Ascending aorta (tissue), 2 donors: ENCODE measurements at regions not wholly inside any gene's neighbourhood (a gene's known extent, or its start where the extent isn't known, plus 50 kb on each side); places are given as distances from the start of the nearest gene placed in this dataset.

ENCODE experiments used
- DNase-seq, 2 donors: peaks; one replicate each; pipeline ENCODE4 v3.0.0-alpha.2; 2019; ENCODE audit warnings: low spot score in 2 of 2
- H3K27ac ChIP-seq, 2 donors: fragments of 200-600 bp; sonication (generic); one replicate each; pipeline ENCODE4 v1.5.1; 2016 to 2017; ENCODE audit warnings: mild to moderate bottlenecking in 1 of 2
- H3K27me3 ChIP-seq: fragments of 200-600 bp; sonication (generic); one replicate; pipeline ENCODE4 v1.5.1; 2017
- H3K36me3 ChIP-seq, 2 donors: fragments of 200-600 bp; sonication (generic); one replicate each; pipeline ENCODE4 v1.5.1; 2016
- H3K4me1 ChIP-seq, 2 donors: fragments of 200-600 bp; sonication (generic); one replicate each; pipeline ENCODE4 v1.5.1; 2016 to 2017; ENCODE audit warnings: mild to moderate bottlenecking in 1 of 2
- H3K4me3 ChIP-seq, 2 donors: fragments of 200-600 bp; sonication (generic); one replicate each; pipeline ENCODE4 v1.5.1; 2016 to 2017; ENCODE audit warnings: mild to moderate bottlenecking in 1 of 2
- H3K9me3 ChIP-seq, 2 donors: fragments of 200-600 bp; sonication (generic); one replicate each; pipeline ENCODE4 v1.5.1; 2016
- intact Hi-C: fragments of 100-400 bp; cut with DNase I; formaldehyde crosslinking; loops from one replicate; pipeline ENCODE4 v1.15.1; 2023
- TF ChIP-seq, protein P1 (sequence below), 3 experiments: fragments of 200-600 bp in 2 of 3; fragments of 450-650 bp in 1 of 3; sonication (generic) in 2 of 3; IDR thresholded peaks; one replicate each; pipeline ENCODE4 v1.5.1; 2016 to 2019; ENCODE audit warnings: antibody characterized with exemption in 3 of 3, mild to moderate bottlenecking in 1 of 3, moderate library complexity in 1 of 3

DNA sequence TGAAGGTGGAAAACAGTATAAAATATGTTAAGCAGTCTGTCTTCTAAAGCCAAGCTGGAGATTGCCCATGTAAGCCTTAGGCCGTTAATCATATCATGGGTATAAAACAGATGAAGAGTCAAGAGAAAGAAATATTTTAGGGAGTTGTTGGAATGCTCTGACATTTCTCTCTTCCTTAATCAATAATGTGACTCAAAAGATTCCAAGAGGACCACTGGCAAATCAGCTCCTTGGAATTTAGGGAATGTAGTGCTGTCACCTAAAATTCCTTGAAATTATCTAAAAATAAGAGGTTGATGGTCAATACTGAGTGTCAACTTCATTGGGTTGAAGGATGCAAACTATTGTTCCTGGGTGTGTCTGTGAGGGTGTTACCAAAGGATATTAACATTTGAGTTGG lies 525.9 kb downstream of the KCNA4 start:
- DNase-seq, result no peak
- Histone ChIP-seq H3K27ac (no peak overlapping the region), H3K36me3 (no peaks in the 10 kb centered on the region), H3K27me3 (no peaks in the 10 kb centered on the region), H3K4me3 (no peak overlapping the region), H3K9me3 (no peaks in the 10 kb centered on the region), H3K4me1 (no peaks in the 10 kb centered on the region)
- intact Hi-C loops, result no loop called here
- TF ChIP-seq, protein P1, sequence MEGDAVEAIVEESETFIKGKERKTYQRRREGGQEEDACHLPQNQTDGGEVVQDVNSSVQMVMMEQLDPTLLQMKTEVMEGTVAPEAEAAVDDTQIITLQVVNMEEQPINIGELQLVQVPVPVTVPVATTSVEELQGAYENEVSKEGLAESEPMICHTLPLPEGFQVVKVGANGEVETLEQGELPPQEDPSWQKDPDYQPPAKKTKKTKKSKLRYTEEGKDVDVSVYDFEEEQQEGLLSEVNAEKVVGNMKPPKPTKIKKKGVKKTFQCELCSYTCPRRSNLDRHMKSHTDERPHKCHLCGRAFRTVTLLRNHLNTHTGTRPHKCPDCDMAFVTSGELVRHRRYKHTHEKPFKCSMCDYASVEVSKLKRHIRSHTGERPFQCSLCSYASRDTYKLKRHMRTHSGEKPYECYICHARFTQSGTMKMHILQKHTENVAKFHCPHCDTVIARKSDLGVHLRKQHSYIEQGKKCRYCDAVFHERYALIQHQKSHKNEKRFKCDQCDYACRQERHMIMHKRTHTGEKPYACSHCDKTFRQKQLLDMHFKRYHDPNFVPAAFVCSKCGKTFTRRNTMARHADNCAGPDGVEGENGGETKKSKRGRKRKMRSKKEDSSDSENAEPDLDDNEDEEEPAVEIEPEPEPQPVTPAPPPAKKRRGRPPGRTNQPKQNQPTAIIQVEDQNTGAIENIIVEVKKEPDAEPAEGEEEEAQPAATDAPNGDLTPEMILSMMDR (IDR thresholded peaks at IDR 0.05), result no peak

DNA sequence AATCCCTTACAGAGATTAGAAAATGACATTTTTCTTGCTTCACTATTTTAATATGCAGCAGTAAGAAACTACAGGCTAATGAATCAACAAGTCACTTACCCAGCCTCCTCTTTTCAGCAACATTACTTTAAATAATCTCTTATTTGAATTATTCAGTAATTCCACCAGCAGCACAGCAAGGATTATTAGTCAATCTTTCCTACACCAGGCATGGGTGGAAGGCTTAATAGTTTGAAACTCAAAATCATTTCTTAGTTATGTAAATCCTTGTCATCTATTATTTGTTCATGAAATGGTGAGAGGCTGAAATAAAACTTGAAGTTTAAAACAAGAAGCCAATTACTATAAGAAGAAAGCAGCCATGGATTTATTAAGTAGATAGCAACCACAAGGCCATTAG lies 530.5 kb downstream of the KCNA4 start:
- intact Hi-C loops, result no loop called here
- no peaks in the 10 kb centered on the region for H3K4me1 ChIP-seq
- TF ChIP-seq, protein P1 (IDR thresholded peaks at IDR 0.05), result no peak

DNA sequence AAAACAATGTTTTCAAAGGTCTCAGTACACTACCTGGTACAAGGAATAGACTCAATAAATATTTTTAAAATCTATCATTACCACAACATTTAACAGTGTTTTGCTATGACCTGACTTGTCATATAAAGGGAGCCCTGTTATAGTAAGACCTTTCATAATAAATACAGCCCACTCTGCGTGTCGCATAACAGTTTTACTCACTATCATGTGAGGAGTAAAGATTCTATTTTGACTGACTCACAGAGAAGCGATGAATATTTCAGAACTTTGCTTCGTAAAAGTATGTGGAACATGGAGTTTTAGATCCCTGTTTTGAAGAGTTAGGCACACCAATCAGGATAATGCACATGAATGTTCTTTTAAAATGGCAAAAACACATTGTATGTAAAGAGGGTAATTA lies 531.2 kb downstream of the KCNA4 start:
- intact Hi-C loops, result no loop called here
- DNase-seq, result no peak

More for the DNA sequence above, 530.5 kb downstream of the KCNA4 start:
- no peaks in the 10 kb centered on the region for H3K9me3 ChIP-seq
- no peaks in the 10 kb centered on the region for H3K27me3 ChIP-seq
- H3K36me3 ChIP-seq, result no peaks in the 10 kb centered on the region
- no peak for DNase-seq
- no peak overlapping the region for H3K27ac ChIP-seq
- H3K4me3 ChIP-seq, result no peak overlapping the region

DNA sequence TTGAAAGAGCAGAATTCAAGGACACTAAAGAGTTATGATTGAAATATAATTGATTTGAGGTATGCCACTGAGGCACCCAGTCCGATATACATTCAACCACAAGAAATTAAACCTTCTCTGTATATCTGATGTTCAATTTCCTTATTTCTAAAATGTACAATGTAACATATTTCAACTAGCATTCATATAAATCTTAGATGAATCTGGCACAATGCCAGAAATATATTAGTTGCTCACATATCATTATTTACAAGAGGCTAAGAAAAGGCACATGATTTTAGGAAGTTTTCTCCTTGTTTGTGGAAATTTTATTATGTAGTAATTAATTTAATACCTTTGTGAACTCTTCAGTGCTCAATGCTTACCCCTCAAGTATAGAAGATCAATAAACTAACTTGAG lies 532.3 kb downstream of the KCNA4 start:
- TF ChIP-seq, protein P1 (IDR thresholded peaks at IDR 0.05), result no peak
- no peaks in the 10 kb centered on the region for H3K27me3 ChIP-seq
- no peak for DNase-seq
- H3K4me1 ChIP-seq, result no peaks in the 10 kb centered on the region
- no peaks in the 10 kb centered on the region for H3K9me3 ChIP-seq
- H3K27ac ChIP-seq, result no peak overlapping the region
- H3K4me3 ChIP-seq, result no peak overlapping the region
- intact Hi-C loops, result no loop called here
- H3K36me3 ChIP-seq, result no peaks in the 10 kb centered on the region

More for the DNA sequence above, 531.2 kb downstream of the KCNA4 start:
- Histone ChIP-seq H3K27me3 (no peaks in the 10 kb centered on the region), H3K27ac (no peak overlapping the region), H3K9me3 (no peaks in the 10 kb centered on the region), H3K4me1 (no peaks in the 10 kb centered on the region), H3K36me3 (no peaks in the 10 kb centered on the region), H3K4me3 (no peak overlapping the region)
- TF ChIP-seq, protein P1 (IDR thresholded peaks at IDR 0.05), result no peak

DNA sequence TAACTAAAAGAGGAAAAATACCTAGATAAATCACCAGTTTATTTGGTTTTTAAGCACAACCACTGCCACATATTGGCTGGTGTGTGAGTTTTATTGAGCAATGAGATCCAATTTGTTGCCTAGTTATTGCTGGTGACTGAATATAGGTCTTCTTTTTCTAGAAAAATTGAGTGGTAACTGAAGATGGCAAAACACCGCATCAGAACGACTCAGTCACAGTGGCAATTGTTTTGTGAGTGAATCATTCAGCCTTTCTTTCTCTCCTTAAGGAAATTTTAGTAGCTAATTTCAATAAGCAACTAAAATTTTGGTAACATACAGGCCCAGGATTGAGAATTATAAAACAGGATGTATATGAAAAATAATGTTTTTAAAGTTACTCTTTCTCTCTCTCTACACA lies 533.0 kb downstream of the KCNA4 start:
- H3K27me3 ChIP-seq, result no peaks in the 10 kb centered on the region
- H3K36me3 ChIP-seq, result no peaks in the 10 kb centered on the region
- no peak overlapping the region for H3K27ac ChIP-seq
- TF ChIP-seq, protein P1 (IDR thresholded peaks at IDR 0.05), result no peak
- no peak for DNase-seq
- no peaks in the 10 kb centered on the region for H3K9me3 ChIP-seq
- no peaks in the 10 kb centered on the region for H3K4me1 ChIP-seq
- no peak overlapping the region for H3K4me3 ChIP-seq
- intact Hi-C loops, result no loop called here

DNA sequence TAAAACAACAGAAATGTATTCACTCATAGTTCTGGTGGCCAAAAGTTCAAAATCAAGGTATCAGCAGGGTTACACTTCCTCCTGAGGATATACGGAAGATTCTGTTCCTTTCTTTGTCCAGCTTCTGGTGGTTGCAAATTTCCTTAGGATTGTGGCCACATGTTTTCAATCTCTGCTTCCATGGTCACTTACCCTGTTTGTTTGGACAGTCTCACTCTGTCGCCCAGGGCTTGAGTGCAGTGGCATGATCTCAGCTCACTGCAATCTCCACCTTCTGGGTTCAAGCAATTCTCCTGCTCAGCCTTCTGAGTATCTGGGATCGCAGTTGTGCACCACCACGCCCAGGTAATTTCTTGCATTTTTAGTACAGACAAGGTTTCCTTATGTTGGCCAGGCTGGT lies 534.3 kb downstream of the KCNA4 start:
- TF ChIP-seq, protein P1 (IDR thresholded peaks at IDR 0.05), result no peak
- no peaks in the 10 kb centered on the region for H3K4me1 ChIP-seq
- no peak for DNase-seq
- H3K27ac ChIP-seq, result no peak overlapping the region
- no peaks in the 10 kb centered on the region for H3K27me3 ChIP-seq
- intact Hi-C loops, result no loop called here
- no peaks in the 10 kb centered on the region for H3K36me3 ChIP-seq
- no peaks in the 10 kb centered on the region for H3K9me3 ChIP-seq
- H3K4me3 ChIP-seq, result no peak overlapping the region
